ENCODE measurements at regions not wholly inside any gene's neighbourhood (a gene's known extent, or its start where the extent isn't known, plus 50 kb on each side); places are given as distances from the start of the nearest gene placed in this dataset.
"Not testable (repeated sequence)": the region's sequence is repeated elsewhere in the genome, so short reads cannot be mapped to it uniquely, and the experiment has no call there.

DNA sequence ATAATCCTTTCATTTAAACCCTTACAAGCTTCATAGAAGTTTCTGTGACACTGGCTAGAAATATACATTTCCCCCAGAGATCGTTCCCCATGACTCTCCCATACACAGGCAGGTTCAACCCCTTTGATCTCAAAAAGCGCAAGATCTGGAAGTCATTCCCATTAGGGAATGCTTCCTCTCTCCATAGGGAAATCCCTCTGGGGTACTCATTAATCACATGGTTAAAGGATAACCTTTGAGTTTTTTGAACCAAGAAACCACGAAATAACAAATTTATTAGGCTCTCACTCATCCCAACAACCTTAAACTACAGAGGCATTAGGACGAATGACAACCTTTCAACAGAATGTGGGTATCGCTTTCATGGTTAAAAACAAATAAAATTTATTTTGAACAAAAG lies 211.9 kb upstream of the PRICKLE2 start:
- no peak for DNase-seq

DNA sequence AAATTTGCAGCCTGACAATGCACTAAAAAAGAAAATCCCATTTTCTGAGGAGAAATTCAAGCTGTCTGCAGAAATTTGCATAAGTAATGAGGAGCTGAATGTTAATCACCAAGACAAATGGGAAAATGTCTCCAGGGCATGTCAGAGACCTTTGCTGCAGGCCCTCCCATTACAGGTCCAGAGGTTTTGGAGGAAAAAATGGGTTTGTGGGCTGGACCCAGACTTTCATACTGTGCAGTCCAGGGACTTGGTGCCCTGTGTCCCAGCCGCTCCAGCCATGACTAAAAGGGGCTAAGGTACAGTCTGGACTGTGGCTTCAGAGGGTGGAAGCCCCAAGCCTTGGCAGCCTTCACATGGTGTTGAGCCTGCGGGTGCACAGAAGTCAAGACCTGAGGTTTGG lies 209.8 kb upstream of the PRICKLE2 start:
- DNase-seq, result not testable (repeated sequence)

DNA sequence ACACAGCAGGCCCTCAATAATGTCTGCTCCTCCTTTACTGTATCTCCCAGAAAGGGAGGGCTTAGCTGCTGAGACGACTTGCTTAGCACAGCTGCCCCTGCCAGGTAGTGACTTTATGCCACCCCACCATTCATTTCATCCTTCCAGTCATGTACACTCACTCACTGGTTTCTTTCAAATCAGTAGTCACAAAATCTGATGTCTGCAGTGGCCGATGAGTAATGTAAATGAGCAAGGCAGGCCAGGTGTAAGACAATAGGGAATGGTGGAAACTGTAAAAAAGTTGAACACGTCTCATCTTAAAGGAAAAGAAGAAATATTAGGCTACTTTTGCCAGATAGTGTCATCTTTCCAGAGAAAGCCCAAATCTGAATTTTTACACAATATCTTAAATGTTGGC lies 207.6 kb upstream of the PRICKLE2 start:
- no peak for DNase-seq

DNA sequence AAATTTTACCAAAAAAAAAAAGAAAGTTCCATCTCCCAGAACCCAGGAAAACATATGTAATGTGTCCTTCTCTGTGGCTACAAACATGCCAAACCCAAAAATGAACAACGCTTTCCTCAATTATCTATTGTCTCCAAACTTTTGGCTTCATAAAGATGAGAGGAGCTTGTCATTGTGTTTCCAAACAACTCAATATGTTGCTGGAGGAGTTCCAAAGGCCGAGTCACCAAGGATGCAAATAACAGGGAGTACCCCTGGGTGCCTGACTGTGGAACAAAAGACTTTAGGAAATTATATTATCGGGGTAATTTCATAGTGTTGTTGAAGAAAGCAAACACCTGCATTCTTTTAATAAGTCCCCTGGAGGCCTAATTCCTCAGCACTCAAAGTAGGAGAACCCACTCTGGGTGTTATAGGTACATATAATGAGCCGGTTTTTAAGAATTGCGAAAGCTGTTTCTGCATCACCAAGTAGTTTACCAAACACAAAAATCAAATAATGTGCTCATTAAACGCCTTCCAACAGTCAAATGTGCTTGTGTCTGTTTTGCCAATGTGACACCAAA lies 206.3 kb upstream of the PRICKLE2 start:
- no peak for DNase-seq

DNA sequence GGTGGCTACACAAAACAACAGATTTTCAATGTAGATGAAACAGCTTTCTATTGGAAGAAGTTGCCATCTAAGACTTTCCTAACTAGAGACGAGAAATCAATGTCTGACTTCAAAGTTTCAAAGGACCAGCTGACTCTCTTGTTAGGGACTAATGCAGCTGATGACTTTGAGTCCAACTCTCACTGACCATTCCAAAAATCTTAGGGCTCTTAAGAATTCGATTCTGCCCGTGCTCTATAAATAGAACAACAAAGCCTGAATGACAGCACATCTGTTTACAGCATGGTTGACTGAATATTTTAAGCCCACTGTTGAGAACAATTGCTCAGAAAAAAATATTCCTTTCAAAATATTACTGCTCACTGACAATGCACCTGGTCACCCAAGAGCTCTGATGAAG lies 202.4 kb upstream of the PRICKLE2 start:
- no peak for DNase-seq

DNA sequence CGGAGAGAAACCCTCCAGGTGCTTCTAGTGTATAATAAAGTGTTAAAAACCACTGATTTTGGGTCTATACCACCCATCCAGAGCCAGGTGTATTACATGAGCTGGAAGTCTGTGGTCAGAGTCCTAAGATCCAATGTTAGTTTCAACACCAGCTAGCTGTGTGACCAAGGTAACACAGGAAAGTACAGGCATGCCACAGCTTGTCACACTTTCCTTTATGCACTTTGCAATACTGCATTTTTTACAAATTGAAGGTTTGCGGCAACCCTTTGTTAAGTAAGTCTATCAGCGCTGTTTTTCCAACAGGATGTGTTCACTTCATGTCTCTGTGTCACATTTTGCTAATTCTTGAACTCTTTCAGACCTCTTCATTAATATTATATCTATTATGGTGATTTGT lies 201.3 kb upstream of the PRICKLE2 start:
- no peak for DNase-seq

DNA sequence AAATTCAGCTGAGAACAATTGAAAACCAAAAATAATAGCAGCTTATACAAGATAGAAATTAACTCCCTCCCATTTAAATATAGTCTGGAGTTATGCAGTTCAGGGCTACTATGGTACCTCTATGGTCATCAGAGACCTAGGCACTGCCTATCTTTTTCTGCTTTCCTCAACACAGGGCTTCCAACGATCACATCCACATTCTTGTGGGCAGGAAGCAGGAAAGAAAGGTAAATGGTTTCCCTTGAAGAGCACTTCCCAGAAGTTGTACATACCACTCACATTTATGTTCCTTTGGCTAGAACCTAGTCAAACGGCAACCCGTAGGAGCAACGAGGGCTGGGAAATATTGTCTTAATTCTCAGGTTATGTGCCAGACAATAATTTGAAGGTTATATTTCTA lies 197.7 kb upstream of the PRICKLE2 start:
- DNase-seq, result no peak

DNA sequence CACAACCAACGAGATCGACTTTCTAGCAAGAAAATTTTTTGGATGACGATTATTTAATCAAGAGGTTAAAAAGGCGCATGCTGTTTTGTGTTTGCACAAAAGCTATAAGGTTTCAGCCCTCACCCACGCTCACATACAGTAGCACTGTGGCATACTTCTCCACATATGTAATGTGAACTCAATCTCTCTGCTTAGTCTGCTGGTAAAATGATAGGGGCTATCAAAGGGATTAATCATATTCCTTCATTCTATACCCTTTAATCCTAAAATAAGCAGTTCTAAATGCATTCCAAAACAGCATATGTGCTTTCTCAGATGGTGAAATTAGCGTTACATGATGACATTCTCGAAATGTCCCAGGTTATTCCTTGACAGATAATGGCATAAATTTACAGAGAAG lies 196.9 kb upstream of the PRICKLE2 start:
- no peak for DNase-seq

DNA sequence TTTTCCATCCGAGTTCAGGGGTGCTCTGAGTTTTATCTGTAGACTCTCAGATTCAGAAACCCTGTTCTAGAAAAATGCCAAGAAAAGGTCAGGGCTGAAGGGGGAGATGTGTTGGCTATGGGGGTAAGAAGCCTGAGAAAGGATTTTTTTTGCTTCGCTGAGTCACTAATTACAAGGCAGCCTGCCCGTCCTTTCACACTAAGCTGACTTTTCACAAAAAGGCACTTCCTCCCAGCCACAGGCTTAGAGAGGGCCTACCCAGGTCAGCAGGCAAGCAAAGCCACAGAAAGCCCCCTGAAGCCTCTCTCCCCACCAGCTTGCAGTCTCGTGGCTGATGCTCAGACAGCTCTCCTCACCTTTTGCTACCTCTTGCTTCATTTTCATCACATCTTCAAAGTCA lies 192.6 kb upstream of the PRICKLE2 start:
- DNase-seq, result no peak

DNA sequence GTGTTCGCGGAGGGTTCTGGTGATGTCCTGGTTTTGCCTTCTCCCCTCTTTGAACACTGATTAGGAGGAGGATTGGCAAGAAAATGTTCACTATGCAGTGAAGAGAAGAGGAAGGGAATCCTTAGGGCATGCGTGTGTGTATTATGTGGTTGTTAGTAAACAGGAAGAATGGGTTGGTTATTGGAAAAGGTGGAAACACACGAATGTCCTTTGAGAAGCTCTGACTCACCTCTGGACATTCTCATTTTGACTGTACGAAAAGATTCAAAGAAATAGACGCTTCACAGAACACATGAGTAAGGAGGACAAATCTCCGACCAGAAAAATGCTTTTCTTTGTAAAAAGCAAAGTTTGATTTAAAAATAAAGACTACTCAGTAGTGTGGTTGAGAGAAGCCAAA lies 188.8 kb upstream of the PRICKLE2 start:
- DNase-seq, result no peak

DNA sequence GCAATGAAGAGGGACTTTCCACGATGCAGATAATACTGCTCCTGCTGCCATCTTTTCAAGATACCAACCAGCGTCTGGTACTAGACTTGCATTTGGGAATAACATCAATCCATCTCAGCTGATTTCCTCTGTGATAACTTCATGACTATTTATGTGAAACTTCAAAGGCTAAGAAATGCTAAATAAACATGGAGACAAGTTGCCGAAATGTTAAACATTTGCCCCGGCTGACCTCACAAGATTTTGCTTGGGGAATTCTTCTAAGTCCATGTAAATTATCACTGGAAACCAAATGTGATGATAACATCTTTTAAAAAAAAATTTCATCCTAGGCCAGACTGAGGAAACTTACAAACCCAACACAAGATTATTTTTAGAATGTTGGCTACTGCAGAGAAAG lies 185.8 kb upstream of the PRICKLE2 start:
- no peak for DNase-seq

DNA sequence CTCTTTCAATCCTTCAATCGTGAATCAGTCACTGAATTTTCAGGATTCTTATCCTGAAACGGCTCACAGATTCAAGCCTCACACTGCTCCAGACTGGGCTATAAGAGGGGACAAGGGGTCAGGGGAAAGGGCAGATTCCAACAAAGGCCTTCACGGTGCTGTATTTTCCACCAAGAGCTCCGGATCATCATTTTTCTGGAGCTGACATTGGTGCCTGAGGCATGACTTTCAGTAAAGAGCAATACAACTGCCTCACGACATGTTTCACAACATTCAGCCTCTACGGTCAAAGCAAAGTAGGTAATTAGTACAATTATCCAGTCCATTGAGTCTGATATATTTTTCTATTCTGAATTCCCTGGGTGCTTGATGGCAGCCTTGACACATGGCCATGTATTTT lies 185.0 kb upstream of the PRICKLE2 start:
- no peak for DNase-seq

DNA sequence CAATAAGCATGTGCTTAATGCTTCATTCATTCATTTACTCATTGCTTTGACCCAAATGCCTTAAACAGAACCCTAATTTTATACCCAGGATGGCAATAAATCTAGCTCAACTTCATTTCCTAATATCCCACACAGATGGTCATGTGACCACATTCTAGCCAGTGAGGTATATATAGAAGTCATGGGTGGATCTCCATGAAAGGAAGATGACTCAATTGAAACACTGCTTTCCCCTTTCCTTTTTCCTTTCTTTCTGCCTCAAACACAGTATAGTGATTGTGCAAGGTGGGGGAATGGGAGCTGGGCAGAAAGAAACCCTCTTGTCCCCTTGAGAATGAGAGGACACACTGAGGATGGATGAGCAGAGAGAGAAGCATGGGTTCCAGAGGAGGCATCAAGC lies 183.5 kb upstream of the PRICKLE2 start:
- no peak for DNase-seq

DNA sequence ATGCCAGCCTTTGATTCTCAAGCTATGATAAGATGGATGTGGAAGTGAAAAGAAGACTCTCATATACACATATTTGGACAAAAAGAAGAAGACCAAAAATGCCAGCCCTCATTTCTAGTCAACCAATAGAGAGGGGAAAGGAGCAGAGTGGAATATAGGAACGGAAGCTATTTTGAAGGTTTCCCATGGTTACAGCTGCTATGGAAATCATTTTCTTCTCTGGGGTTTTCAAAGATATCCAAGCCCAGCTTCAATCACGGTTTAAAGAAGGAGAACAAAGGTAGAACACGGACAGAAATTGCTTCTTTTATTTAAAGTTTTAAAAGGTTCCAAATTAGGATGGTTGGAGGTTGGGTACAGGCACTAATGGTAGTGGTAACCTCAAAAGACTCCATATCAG lies 181.0 kb upstream of the PRICKLE2 start:
- no peak for DNase-seq

DNA sequence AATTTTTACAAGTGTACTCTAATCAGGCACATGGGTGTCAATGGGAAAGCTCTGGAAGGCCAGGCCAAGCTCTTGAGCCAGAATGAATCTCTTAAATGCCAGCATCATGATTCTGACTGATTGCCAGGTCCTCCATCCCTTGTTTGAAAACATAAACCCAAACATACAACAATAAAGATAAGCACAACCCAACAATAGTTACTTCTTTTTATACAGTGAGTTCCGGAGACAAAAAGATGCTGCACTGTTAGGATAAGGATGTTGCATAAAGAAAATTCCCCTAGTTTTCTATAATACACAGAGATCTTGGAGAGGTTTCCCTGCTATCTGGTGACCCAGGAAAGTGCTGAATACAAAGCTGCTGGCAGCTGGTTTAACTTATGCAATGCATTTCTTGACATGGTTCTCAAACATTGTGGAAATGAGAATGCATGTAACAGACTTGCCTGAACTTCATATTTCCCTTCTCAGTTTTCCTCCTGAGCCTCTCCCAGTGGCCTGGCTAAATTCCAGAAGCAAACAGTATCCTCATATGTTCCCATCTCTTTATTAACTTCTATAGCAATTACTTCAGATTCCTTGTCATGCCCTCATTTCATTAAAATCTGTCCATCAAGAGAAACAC lies 180.1 kb upstream of the PRICKLE2 start:
- DNase-seq, result no peak

DNA sequence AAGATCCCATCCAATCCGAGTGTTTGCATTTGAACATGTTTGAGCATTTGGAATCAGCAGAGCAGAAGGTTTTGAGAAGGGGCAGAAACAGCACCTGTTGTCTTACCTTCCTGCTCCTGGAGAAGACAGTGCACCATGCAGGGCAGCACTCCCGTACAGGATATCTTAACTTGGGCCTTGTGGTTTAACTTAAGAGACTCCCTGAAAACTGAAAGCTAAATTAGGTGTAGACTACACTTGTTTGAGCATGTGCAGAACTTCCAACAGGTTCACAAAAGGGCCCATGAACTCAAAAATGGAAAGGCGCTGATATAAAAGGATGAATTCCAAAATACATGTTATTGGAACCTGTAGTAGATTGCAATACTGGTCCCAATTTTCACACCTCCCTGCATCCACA lies 175.4 kb upstream of the PRICKLE2 start:
- DNase-seq, result no peak

DNA sequence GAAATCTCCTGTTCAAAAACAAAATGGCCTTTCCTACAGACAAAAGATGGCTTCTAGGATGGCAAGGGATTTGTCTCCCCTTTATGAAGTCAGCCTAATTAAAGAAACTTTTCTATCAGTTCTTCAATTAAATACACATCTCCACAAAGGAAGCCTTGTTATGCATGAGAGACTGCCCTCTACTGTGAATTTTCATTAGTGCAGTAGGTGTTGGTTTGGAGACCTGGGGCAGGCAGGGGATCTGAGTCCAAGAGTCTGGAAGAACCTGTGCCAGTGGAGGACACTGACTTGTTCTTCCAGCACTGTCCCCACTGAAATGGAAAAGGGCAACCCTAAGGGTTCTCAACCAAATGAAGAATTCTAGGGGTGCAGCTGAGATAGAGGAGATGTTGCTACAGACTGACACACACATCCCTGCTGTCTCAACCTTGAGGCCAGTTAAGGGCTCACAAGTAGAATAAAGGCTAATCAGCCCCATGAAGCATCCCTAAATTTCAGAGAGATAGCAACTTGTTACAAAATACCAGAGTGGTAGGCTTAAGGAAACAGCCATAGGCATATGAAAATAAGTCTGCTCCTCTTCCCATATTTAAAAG lies 174.0 kb upstream of the PRICKLE2 start:
- DNase-seq, result peak; percentile 22

DNA sequence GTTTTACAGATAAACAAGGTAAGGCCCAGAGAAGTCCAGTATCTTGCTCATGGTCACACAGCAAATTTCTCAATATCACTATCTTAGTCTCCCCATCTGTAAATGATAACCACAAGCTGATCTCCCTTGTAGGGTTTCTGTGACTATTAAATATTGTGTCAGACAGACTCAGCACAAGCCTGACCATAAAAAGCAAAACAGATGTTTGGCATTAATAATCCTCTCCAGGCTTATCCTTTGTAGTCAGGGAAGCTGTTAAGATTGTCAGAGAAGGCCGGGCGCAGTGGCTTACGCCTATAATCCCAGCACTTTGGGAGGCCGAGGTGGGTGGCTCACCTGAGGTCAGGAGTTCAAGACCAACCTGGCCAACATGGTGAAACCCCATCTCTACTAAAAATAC lies 173.2 kb upstream of the PRICKLE2 start:
- DNase-seq, result no peak

DNA sequence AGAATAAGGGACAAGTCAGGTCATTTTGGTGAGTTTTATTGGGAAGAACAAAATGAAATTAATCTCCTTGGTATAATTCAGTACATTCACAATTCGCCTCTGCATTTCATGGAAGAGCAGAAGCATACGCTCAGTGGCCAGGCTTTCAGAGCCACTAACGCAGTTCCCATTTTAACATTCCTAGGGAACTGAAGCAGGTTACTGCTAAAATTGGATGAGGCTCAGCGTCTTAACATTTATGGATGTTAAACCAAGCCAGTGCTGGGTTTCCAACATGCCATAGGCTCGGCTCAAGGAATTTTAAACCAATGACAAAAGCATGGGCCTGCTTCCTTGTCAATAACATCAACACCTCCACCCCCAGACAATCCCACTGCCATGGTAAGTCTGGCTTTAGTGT lies 172.7 kb upstream of the PRICKLE2 start:
- DNase-seq, result no peak

DNA sequence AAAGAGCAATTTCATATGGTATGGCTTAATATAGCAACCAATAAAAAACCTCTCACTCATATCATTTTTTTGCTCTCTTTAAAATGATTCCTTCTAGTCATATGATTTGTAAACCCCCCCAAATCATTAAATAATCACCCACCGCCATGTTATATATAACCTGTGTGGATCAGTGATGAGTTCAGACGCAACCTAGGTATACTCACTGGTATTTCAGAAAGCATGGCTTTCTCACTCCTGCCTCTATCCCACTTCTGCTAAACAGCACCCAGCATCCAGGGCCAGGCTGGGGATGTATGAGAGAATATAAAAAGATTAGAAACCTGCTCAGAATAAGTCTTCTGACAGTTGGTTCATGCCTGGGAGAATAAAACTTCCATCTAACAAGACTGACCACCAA lies 172.3 kb upstream of the PRICKLE2 start:
- no peak for DNase-seq

DNA sequence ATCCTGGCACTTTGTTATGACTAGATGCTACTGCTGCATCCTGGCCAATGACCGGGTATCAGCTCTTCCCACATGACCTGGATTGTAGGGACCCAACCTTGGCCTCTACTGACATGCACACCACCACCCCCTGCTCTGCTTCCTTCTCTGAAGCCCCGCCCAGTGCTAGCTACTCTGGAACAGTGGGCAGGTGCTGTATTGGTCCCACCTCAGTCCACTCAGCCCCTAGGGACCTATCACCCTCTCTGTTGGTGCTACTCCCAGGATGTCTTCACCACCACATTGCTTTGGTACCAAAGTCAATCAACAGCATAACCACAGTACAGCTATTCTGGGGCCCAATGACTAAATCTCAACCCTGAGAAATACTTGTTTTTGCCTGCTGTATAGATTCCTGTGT lies 170.2 kb upstream of the PRICKLE2 start:
- no peak for DNase-seq

DNA sequence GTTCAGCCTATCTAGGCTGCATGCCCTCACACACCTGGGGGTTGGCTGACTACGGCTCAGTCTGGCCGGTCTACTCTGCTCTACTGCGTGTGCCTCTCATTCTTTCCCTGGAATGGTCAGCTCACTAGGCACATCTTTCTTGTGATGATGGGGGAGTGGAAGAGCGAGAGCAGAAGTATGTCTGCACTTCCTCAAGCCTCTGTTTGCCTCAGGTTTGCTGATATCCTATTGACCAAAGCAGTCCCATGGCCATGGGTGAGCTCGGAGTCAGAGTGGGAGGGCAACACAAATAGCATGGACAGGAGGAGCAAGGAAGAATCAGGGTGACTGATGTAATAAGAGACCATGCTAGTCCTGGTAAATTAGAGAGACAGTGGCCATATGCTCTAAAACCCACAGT lies 167.9 kb upstream of the PRICKLE2 start:
- DNase-seq, result no peak

DNA sequence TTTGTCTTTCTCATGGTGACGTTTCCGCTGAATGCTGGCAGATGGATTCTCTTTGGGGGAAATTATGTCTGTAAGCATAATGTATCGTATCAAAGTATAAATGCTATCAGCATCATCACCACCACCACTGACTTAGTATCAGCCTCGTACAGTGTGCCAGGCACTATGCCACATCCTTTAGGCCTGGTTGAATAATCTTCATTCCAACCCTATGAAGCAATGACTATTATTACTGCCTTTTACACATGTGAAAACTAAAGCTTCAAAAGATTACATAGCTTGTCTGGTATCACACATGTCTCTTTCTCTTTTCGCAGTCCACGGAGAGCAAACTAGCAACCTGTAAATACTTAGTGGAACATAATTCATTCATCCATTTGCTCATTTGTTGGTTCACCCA lies 166.7 kb upstream of the PRICKLE2 start:
- DNase-seq, result no peak

DNA sequence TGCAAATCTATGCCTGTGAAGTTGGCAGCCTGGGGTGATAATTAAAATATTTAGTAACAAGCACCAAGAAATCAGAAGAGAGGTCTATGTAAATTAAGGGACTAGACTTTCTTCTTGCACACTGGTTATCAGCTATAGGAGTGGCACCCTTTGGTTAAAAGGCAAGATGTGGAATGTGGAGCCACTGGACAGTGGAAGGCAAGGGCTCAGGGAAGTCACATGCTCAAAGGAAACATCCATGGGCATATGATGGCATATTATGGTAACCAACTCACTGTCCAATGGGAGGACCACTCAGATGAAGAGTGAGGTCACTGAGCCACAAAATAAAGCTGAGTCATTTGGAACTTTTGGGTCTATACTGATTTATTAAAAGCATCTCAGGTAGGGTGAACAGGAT lies 165.6 kb upstream of the PRICKLE2 start:
- no peak for DNase-seq

DNA sequence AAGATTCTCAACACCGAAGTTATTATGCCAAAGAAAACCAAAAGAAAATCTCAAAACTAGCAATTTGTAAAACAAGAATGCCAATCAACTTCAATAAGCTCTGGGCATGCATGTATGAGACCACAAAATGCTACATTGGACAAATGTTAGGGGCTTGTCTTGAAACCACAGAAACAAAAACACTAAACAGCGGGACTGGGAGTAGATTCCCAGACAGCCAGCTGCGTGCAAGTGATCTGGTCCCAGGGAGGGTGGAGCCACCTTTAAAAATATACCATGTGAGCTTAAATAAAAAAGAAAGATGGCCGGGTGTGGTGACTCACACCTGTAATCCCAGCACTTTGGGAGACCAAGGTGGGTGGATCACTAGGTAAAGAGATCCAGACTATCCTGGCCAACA lies 163.6 kb upstream of the PRICKLE2 start:
- no peak for DNase-seq
